ENCODE measurements at regions not wholly inside any gene's neighbourhood (a gene's known extent, or its start where the extent isn't known, plus 50 kb on each side); places are given as distances from the start of the nearest gene placed in this dataset.

DNA sequence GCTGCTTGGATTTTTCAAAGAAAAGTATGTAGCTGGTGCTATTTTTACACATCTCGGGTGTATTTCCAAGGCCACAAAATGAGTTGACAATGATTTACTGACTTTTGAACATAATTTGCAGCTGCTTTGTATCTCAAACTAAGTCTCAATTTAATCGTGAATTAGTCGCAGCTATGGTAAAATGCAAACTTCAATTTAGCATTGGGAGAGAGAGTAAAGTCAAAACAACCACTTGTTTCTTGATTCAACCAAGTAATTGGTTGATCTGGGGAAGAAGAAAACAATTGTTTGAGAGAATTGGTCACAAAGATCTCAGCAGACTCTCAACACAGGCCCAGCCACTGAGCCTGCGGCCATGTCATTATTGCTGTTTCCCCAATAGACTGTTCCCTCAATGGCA, 75.0 kb upstream of the DYRK2 start:
- no peak for TF ChIP-seq EZH2 (IDR thresholded peaks at IDR 0.05; ENCODE audit: borderline replicate concordance, low read depth, low read length, severe bottlenecking)
- TF ChIP-seq MYC (IDR thresholded peaks at IDR 0.05; ENCODE audit: low read depth, low read length) = no peak
- TF ChIP-seq POLR2AphosphoS5 (IDR thresholded peaks at IDR 0.05; ENCODE audit: insufficient read depth, low read depth, low read length) = no peak
